ENCODE measurements at regions not wholly inside any gene's neighbourhood (a gene's known extent, or its start where the extent isn't known, plus 50 kb on each side); places are given as distances from the start of the nearest gene placed in this dataset.

DNA sequence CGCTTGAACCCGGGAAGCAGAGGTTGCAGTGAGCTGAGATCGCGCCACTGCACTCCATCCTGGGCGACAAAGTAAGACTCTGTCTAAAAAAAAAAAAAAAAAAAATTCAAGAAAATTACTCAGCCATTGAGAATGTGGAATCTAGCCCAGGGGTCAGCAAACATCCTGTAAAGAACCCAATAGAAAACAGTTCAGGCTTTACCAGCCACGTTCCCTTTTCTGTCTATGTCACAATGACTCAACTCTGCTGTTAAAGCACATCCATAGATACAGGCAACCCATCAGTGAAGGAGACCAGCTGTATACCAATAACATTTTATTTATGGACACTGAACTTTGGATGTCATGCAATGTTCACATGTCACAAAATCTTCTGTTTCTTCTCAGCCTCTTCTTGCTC, 435.6 kb upstream of the GYPC start:
- TF ChIP-seq POLR2AphosphoS5 (IDR thresholded peaks at IDR 0.05; ENCODE audit: low read depth, low read length) (no peak), POLR2A (IDR thresholded peaks at IDR 0.05; ENCODE audit: low read depth, low read length) (no peak), TAF1 (IDR thresholded peaks at IDR 0.05; ENCODE audit: low read depth, low read length) (no peak), PAX5 (IDR thresholded peaks at IDR 0.05; ENCODE audit: insufficient read depth, low read length, severe bottlenecking) (no peak), SPI1 (IDR thresholded peaks at IDR 0.05; ENCODE audit: low read depth, low read length) (no peak), POU2F2 (IDR thresholded peaks at IDR 0.05; ENCODE audit: low read depth, low read length) (no peak)
